NCI-H1694 (cell line): ENCODE measurements at regions not wholly inside any gene's neighbourhood (a gene's known extent, or its start where the extent isn't known, plus 50 kb on each side); places are given as distances from the start of the nearest gene placed in this dataset.

Source experiments
- DNase-seq: peaks from one replicate; lab custom pipeline; 2025; lab: John Stamatoyannopoulos, UW

- DNase-seq: no peak
These were observed 56.2 kb upstream of the GPRIN3 start for GRCh38 chr4:89363786-89364185.

GRCh38 chr4:89358935-89359638 lies 51.5 kb upstream of the GPRIN3 start:
- DNase-seq: no peak

GRCh38 chr4:89357787-89358186 lies 50.2 kb upstream of the GPRIN3 start:
- DNase-seq: no peak
